Glutamatergic neuron (in vitro differentiated cells): ENCODE measurements at regions not wholly inside any gene's neighbourhood (a gene's known extent, or its start where the extent isn't known, plus 50 kb on each side); places are given as distances from the start of the nearest gene placed in this dataset.
"Not testable (repeated sequence)": the region's sequence is repeated elsewhere in the genome, so short reads cannot be mapped to it uniquely, and the experiment has no call there.

Experiments used
- DNase-seq: peaks from one replicate; pipeline ENCODE4 v3.0.0; 2022
- H3K27ac Mint-ChIP-seq: one replicate; pipeline ENCODE4 v1.8.0; 2020; ENCODE audit warnings: mild to moderate bottlenecking, mixed read lengths, inconsistent platforms; ENCODE audit not compliant: unreplicated experiment
- H3K27me3 Mint-ChIP-seq: one replicate; pipeline ENCODE4 v1.8.0; 2020; ENCODE audit warnings: mild to moderate bottlenecking, moderate library complexity, mixed read lengths, inconsistent platforms; ENCODE audit not compliant: unreplicated experiment
- H3K36me3 Mint-ChIP-seq: one replicate; pipeline ENCODE4 v1.8.0; 2020; ENCODE audit warnings: mild to moderate bottlenecking, mixed read lengths, inconsistent platforms; ENCODE audit not compliant: unreplicated experiment
- H3K4me1 Mint-ChIP-seq: one replicate; pipeline ENCODE4 v1.8.0; 2020; ENCODE audit warnings: mild to moderate bottlenecking, low read depth, mixed read lengths, inconsistent platforms; ENCODE audit not compliant: unreplicated experiment
- H3K4me3 Mint-ChIP-seq: one replicate; pipeline ENCODE4 v1.8.0; 2020; ENCODE audit warnings: mild to moderate bottlenecking, mixed read lengths, inconsistent platforms; ENCODE audit not compliant: unreplicated experiment
- H3K9me3 Mint-ChIP-seq: one replicate; pipeline ENCODE4 v1.8.0; 2020; ENCODE audit warnings: mild to moderate bottlenecking, moderate library complexity, mixed read lengths, inconsistent platforms; ENCODE audit not compliant: unreplicated experiment
- CTCF ChIP-seq: fragments of 200-600 bp; sonication (generic); IDR thresholded peaks from one replicate; pipeline ENCODE4 v1.5.0; 2021; ENCODE audit not compliant: partially characterized antibody, unreplicated experiment

GRCh38 chr1:177877086-177877485 is 92.8 kb downstream of the SEC16B start:
- DNase-seq = no peak
- Mint-ChIP-seq H3K4me3 (no peak overlapping the region), H3K27ac (no peak overlapping the region), H3K27me3 (no peaks in the 10 kb centered on the region), H3K4me1 (peaks cover 14% of the 10 kb centered on the region), H3K36me3 (peaks cover 7% of the 10 kb centered on the region), H3K9me3 (peaks cover 6% of the 10 kb centered on the region)
- no peak for TF ChIP-seq CTCF

- H3K27ac Mint-ChIP-seq = no peak overlapping the region
- H3K4me1 Mint-ChIP-seq = peaks cover 10% of the 10 kb centered on the region
- TF ChIP-seq CTCF = no peak
- H3K4me3 Mint-ChIP-seq = no peak overlapping the region
- H3K9me3 Mint-ChIP-seq = peaks cover 8% of the 10 kb centered on the region
- no peaks in the 10 kb centered on the region for H3K27me3 Mint-ChIP-seq
- DNase-seq = no peak
- H3K36me3 Mint-ChIP-seq = peaks cover 7% of the 10 kb centered on the region
These were observed 96.6 kb downstream of the SEC16B start for GRCh38 chr1:177873238-177873637.

GRCh38 chr1:177872308-177872900 is 97.5 kb downstream of the SEC16B start:
- Mint-ChIP-seq H3K27me3 (no peaks in the 10 kb centered on the region), H3K27ac (no peak overlapping the region), H3K4me3 (no peak overlapping the region), H3K9me3 (peaks cover 8% of the 10 kb centered on the region), H3K4me1 (peaks cover 10% of the 10 kb centered on the region), H3K36me3 (peaks cover 7% of the 10 kb centered on the region)
- DNase-seq = no peak
- TF ChIP-seq CTCF = no peak

GRCh38 chr1:177871613-177872307 is 98.1 kb downstream of the SEC16B start:
- DNase-seq = no peak
- Mint-ChIP-seq H3K4me1 (peaks cover 10% of the 10 kb centered on the region), H3K27me3 (no peaks in the 10 kb centered on the region), H3K27ac (no peak overlapping the region), H3K36me3 (peaks cover 2% of the 10 kb centered on the region), H3K4me3 (no peak overlapping the region), H3K9me3 (peaks cover 7% of the 10 kb centered on the region)
- no peak for TF ChIP-seq CTCF

GRCh38 chr1:177869586-177869985 is 100.3 kb downstream of the SEC16B start:
- peaks cover 10% of the 10 kb centered on the region for H3K4me1 Mint-ChIP-seq
- no peaks in the 10 kb centered on the region for H3K27me3 Mint-ChIP-seq
- H3K4me3 Mint-ChIP-seq = no peak overlapping the region
- H3K27ac Mint-ChIP-seq = no peak overlapping the region
- DNase-seq = no peak
- H3K9me3 Mint-ChIP-seq = peaks cover 8% of the 10 kb centered on the region
- no peak for TF ChIP-seq CTCF
- no peaks in the 10 kb centered on the region for H3K36me3 Mint-ChIP-seq

- H3K4me3 Mint-ChIP-seq, DNase-seq, H3K9me3 Mint-ChIP-seq, H3K27ac Mint-ChIP-seq, H3K27me3 Mint-ChIP-seq, H3K36me3 Mint-ChIP-seq: not testable (repeated sequence)
- H3K4me1 Mint-ChIP-seq = peaks cover 10% of the 10 kb centered on the region
These were observed 100.8 kb downstream of the SEC16B start for GRCh38 chr1:177869011-177869410.
